ENCODE measurements at regions not wholly inside any gene's neighbourhood (a gene's known extent, or its start where the extent isn't known, plus 50 kb on each side); places are given as distances from the start of the nearest gene placed in this dataset.

GRCh38 chr12:60335745-60336144 is 739.9 kb downstream of the SLC16A7 start:
- DNase-seq, result no peak
- no peaks in the 10 kb centered on the region for H3K79me2 ChIP-seq (ENCODE audit: insufficient read depth, low read length)
- no peaks in the 10 kb centered on the region for H3K36me3 ChIP-seq (replicated peaks in 1 of 2; ENCODE audit: control insufficient read depth in 1 of 2, insufficient read depth in 2 of 2, low read length in 2 of 2)
- H3K27me3 ChIP-seq (ENCODE audit: control insufficient read depth in 2 of 2, insufficient read depth in 2 of 2, low read length in 2 of 2), result no peaks in the 10 kb centered on the region
- H3K4me3 Mint-ChIP-seq, result no peak overlapping the region
- H3K9ac ChIP-seq (ENCODE audit: insufficient read depth, low read length, poor library complexity, severe bottlenecking), result no peak overlapping the region
- no peaks in the 10 kb centered on the region for H4K20me1 ChIP-seq (ENCODE audit: insufficient read depth, low read length)
- peaks cover 0 to 2% (median 0%) of the 10 kb centered on the region in 3 donors for H3K27me3 Mint-ChIP-seq (ENCODE audit: low read depth in 3 of 3)
- intact Hi-C loops (cut with micrococcal nuclease), result no loop called here
- no peak overlapping the region for H3K4me2 ChIP-seq (replicated peaks; ENCODE audit: extremely low read depth, low read length, poor library complexity, severe bottlenecking)
- no peak for TF ChIP-seq CTCF (IDR thresholded peaks at IDR 0.05)
- H2AFZ ChIP-seq (ENCODE audit: insufficient read depth, low read depth, low read length, poor library complexity, severe bottlenecking), result no peak overlapping the region
- peaks cover 0 to 5% (median 2%) of the 10 kb centered on the region in 7 donors for H3K9me3 Mint-ChIP-seq
- H3K4me1 Mint-ChIP-seq, result no peaks in the 10 kb centered on the region
- no peaks in the 10 kb centered on the region for H3K9me3 ChIP-seq (replicated peaks in 1 of 2; ENCODE audit: control insufficient read depth in 1 of 2, insufficient read depth in 1 of 2, low read length in 2 of 2)
- no peak overlapping the region for H3K4me3 ChIP-seq (replicated peaks in 1 of 3; ENCODE audit: low read depth in 2 of 3, low read length in 3 of 3)
- H3K27ac Mint-ChIP-seq, result no peak overlapping the region
- H3K36me3 Mint-ChIP-seq, result no peaks in the 10 kb centered on the region
- H3K27ac ChIP-seq (ENCODE audit: low read depth in 1 of 2, low read length in 2 of 2), result no peak overlapping the region
- H3K4me1 ChIP-seq (ENCODE audit: control insufficient read depth in 1 of 2, insufficient read depth in 2 of 2, low read length in 2 of 2), result no peaks in the 10 kb centered on the region

GRCh38 chr12:60337839-60338549 is 742.2 kb downstream of the SLC16A7 start:
- Histone ChIP-seq H3K4me2 (replicated peaks; ENCODE audit: extremely low read depth, low read length, poor library complexity, severe bottlenecking) (no peak overlapping the region), H3K36me3 (replicated peaks in 1 of 2; ENCODE audit: control insufficient read depth in 1 of 2, insufficient read depth in 2 of 2, low read length in 2 of 2) (no peaks in the 10 kb centered on the region), H3K27ac (ENCODE audit: low read depth in 1 of 2, low read length in 2 of 2) (no peak overlapping the region), H3K27me3 (ENCODE audit: control insufficient read depth in 2 of 2, insufficient read depth in 2 of 2, low read length in 2 of 2) (no peaks in the 10 kb centered on the region), H4K20me1 (ENCODE audit: insufficient read depth, low read length) (no peaks in the 10 kb centered on the region), H2AFZ (ENCODE audit: insufficient read depth, low read depth, low read length, poor library complexity, severe bottlenecking) (no peak overlapping the region), H3K4me1 (ENCODE audit: control insufficient read depth in 1 of 2, insufficient read depth in 2 of 2, low read length in 2 of 2) (no peaks in the 10 kb centered on the region), H3K9me3 (replicated peaks in 1 of 2; ENCODE audit: control insufficient read depth in 1 of 2, insufficient read depth in 1 of 2, low read length in 2 of 2) (no peaks in the 10 kb centered on the region), H3K79me2 (ENCODE audit: insufficient read depth, low read length) (no peaks in the 10 kb centered on the region), H3K4me3 (replicated peaks in 1 of 3; ENCODE audit: low read depth in 2 of 3, low read length in 3 of 3) (no peak overlapping the region), H3K9ac (ENCODE audit: insufficient read depth, low read length, poor library complexity, severe bottlenecking) (no peak overlapping the region)
- WGBS (ENCODE audit: insufficient coverage), result 94% methylated on average over 2 of the region's 5 CpGs
- no peak for TF ChIP-seq CTCF (IDR thresholded peaks at IDR 0.05)
- intact Hi-C loops (cut with micrococcal nuclease), result no loop called here
- Mint-ChIP-seq H3K4me3 (no peak overlapping the region), H3K27me3 (ENCODE audit: low read depth in 3 of 3) (peaks cover 0 to 2% (median 0%) of the 10 kb centered on the region in 3 donors), H3K9me3 (peaks cover 0 to 5% (median 2%) of the 10 kb centered on the region in 7 donors), H3K4me1 (no peaks in the 10 kb centered on the region), H3K36me3 (no peaks in the 10 kb centered on the region), H3K27ac (no peak overlapping the region)
- no peak for DNase-seq

Data from CD14-positive monocyte (primary cell).